ENCODE measurements at regions not wholly inside any gene's neighbourhood (a gene's known extent, or its start where the extent isn't known, plus 50 kb on each side); places are given as distances from the start of the nearest gene placed in this dataset.
A peak's percentile ranks its signal among the peaks of the same experiment; 100 is the strongest.
"Not testable (repeated sequence)": the region's sequence is repeated elsewhere in the genome, so short reads cannot be mapped to it uniquely, and the experiment has no call there.

DNA sequence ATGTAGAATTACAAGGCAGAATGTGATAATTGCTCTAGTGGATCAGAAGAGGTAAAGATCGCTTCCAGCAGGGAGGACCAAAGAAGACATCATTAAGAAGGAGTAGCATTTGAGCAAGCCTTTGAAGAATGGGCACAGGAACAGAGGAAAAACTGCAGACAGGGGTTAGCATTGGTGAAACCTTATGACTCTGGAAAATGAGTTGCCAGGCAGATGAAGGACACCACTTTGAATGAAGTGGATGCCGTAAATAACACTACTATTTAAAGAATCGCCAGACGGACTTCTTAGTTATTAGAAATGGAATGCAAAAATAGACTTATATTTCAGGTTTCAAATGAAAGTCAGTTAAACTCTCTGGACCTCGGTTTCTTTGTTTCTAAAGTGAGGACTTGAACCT is 727.7 kb downstream of the USP25 start:
- Histone ChIP-seq H3K4me1 (ENCODE audit: low read length) (no peaks in the 10 kb centered on the region), H3K9ac (ENCODE audit: low read length) (no peak overlapping the region), H3K79me2 (ENCODE audit: low read length) (no peaks in the 10 kb centered on the region), H2AFZ (ENCODE audit: low read depth, low read length) (no peak overlapping the region), H3K4me2 (ENCODE audit: low read length) (no peak overlapping the region), H3K4me3 (ENCODE audit: low read length) (no peak overlapping the region), H4K20me1 (ENCODE audit: insufficient read depth, low read length) (no peaks in the 10 kb centered on the region), H3K27ac (ENCODE audit: low read length) (no peak overlapping the region), H3K9me3 (ENCODE audit: insufficient read depth, low read length) (no peaks in the 10 kb centered on the region), H3K36me3 (replicated peaks; ENCODE audit: low read depth, low read length) (no peaks in the 10 kb centered on the region), H3K27me3 (ENCODE audit: low read depth, low read length) (no peaks in the 10 kb centered on the region)
- TF ChIP-seq, protein P1, sequence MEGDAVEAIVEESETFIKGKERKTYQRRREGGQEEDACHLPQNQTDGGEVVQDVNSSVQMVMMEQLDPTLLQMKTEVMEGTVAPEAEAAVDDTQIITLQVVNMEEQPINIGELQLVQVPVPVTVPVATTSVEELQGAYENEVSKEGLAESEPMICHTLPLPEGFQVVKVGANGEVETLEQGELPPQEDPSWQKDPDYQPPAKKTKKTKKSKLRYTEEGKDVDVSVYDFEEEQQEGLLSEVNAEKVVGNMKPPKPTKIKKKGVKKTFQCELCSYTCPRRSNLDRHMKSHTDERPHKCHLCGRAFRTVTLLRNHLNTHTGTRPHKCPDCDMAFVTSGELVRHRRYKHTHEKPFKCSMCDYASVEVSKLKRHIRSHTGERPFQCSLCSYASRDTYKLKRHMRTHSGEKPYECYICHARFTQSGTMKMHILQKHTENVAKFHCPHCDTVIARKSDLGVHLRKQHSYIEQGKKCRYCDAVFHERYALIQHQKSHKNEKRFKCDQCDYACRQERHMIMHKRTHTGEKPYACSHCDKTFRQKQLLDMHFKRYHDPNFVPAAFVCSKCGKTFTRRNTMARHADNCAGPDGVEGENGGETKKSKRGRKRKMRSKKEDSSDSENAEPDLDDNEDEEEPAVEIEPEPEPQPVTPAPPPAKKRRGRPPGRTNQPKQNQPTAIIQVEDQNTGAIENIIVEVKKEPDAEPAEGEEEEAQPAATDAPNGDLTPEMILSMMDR (IDR thresholded peaks at IDR 0.05; ENCODE audit: low read depth, low read length), result no peak
- no peak for TF ChIP-seq EZH2phosphoT487 (IDR thresholded peaks at IDR 0.05; ENCODE audit: low read depth)

DNA sequence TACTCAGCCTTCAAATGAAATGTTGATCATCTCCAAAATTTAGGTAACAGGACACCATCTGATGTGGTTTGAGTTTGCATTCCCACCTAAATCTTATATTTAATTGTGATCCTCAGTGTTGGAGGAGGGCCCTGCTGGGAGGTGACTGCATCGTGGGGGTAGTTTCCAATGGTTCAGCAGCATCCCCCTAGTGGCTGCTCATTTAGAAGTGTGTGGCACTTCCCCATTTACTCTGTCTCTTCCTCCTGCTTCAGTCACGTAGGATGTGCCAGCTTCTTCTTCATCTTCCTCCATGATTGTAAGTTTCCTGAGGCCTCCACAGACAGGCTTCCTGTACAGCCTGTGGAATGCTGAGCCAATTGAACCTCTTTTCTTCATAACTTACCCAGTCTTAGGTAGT is 731.2 kb downstream of the USP25 start:
- Histone ChIP-seq H3K4me1 (ENCODE audit: low read length) (no peaks in the 10 kb centered on the region), H3K4me3 (ENCODE audit: low read length) (no peak overlapping the region), H4K20me1 (ENCODE audit: insufficient read depth, low read length) (no peaks in the 10 kb centered on the region), H3K36me3 (replicated peaks; ENCODE audit: low read depth, low read length) (no peaks in the 10 kb centered on the region), H3K79me2 (ENCODE audit: low read length) (no peaks in the 10 kb centered on the region), H3K27me3 (ENCODE audit: low read depth, low read length) (no peaks in the 10 kb centered on the region), H3K9me3 (ENCODE audit: insufficient read depth, low read length) (no peaks in the 10 kb centered on the region), H2AFZ (ENCODE audit: low read depth, low read length) (peak overlapping the region; percentile 77), H3K4me2 (ENCODE audit: low read length) (no peak overlapping the region), H3K9ac (ENCODE audit: low read length) (no peak overlapping the region), H3K27ac (ENCODE audit: low read length) (no peak overlapping the region)
- no peak for TF ChIP-seq EZH2phosphoT487 (IDR thresholded peaks at IDR 0.05; ENCODE audit: low read depth)
- TF ChIP-seq, protein P1 (IDR thresholded peaks at IDR 0.05; ENCODE audit: low read depth, low read length), result no peak

DNA sequence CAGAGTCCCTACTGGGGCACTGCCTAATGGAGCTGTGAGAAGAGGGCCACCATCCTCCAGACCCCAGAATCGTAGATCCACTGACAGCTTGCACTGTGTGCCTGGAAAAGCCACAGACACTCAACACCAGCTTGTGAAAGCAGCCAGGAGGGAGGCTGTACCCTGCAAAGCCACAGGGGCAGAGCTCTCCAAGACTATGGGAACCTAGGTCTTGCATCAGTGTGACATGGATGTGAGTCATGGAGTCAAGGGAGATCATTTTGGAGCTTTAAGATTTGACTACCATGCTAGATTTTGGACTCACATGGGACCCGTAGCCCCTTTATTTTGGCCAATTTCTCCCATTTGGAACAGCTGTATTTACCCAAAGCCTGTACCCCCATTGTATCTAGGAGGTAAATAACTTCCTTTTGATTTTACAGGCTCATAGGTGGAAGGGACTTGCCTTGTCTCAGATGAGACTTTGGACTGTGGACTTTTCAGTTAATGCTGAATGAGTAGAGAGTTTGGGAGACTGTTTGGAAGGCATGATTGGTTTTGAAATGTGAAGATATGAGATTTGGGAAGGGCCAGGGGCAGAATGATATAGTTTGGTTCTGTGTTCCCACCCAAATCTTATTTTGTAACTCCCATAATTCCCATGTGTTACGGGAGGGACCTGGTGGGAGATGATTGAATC is 734.6 kb downstream of the USP25 start:
- not testable (repeated sequence) for H3K27me3 ChIP-seq (ENCODE audit: low read depth, low read length); H2AFZ ChIP-seq (ENCODE audit: low read depth, low read length); H3K36me3 ChIP-seq (replicated peaks; ENCODE audit: low read depth, low read length); H3K9me3 ChIP-seq (ENCODE audit: insufficient read depth, low read length); H3K9ac ChIP-seq (ENCODE audit: low read length); H3K4me1 ChIP-seq (ENCODE audit: low read length); H3K79me2 ChIP-seq (ENCODE audit: low read length); H4K20me1 ChIP-seq (ENCODE audit: insufficient read depth, low read length); H3K4me2 ChIP-seq (ENCODE audit: low read length); H3K4me3 ChIP-seq (ENCODE audit: low read length); H3K27ac ChIP-seq (ENCODE audit: low read length)

DNA sequence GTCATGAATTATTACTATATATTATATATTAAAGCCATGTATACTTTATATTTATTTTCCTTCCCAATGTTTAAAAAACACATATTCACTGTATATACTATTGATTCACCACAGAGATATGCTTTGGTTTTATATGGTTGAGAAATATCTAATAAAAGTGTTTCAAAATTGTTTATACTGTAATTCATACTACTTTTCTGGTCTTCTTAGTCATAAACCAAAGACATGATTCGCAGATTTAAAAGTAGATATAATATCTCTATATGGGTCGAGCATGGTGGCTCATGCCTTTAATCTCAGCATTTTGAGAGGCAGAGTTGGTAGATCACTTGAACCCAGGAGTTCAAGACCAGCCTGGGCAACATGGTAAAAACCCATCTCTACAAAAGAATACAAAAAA is 738.4 kb downstream of the USP25 start:
- H3K79me2 ChIP-seq (ENCODE audit: low read length), result no peaks in the 10 kb centered on the region
- no peak overlapping the region for H3K27ac ChIP-seq (ENCODE audit: low read length)
- no peaks in the 10 kb centered on the region for H3K9me3 ChIP-seq (ENCODE audit: insufficient read depth, low read length)
- H3K27me3 ChIP-seq (ENCODE audit: low read depth, low read length), result no peaks in the 10 kb centered on the region
- no peak overlapping the region for H3K9ac ChIP-seq (ENCODE audit: low read length)
- no peaks in the 10 kb centered on the region for H3K36me3 ChIP-seq (replicated peaks; ENCODE audit: low read depth, low read length)
- H3K4me2 ChIP-seq (ENCODE audit: low read length), result no peak overlapping the region
- H2AFZ ChIP-seq (ENCODE audit: low read depth, low read length), result no peak overlapping the region
- no peak for TF ChIP-seq EZH2phosphoT487 (IDR thresholded peaks at IDR 0.05; ENCODE audit: low read depth)
- TF ChIP-seq, protein P1 (IDR thresholded peaks at IDR 0.05; ENCODE audit: low read depth, low read length), result no peak
- H3K4me3 ChIP-seq (ENCODE audit: low read length), result no peak overlapping the region
- H3K4me1 ChIP-seq (ENCODE audit: low read length), result no peaks in the 10 kb centered on the region
- no peaks in the 10 kb centered on the region for H4K20me1 ChIP-seq (ENCODE audit: insufficient read depth, low read length)
